Stomach (tissue), 4 donors: ENCODE measurements at regions not wholly inside any gene's neighbourhood (a gene's known extent, or its start where the extent isn't known, plus 50 kb on each side); places are given as distances from the start of the nearest gene placed in this dataset.

Experiments used
- CTCF ChIP-seq, 7 experiments: fragments of 450-650 bp in 4 of 7; fragments of 200-600 bp in 3 of 7; sonication (generic) in 3 of 7; IDR thresholded peaks; one replicate each; pipeline ENCODE4 v1.5.1; 2016 to 2019; ENCODE audit warnings: antibody characterized with exemption in 7 of 7, control low read depth in 2 of 7, mild to moderate bottlenecking in 1 of 7
- EP300 ChIP-seq: sonication (generic); formaldehyde crosslinking; IDR thresholded peaks from one replicate; pipeline ENCODE4 v1.6.1; 2017; ENCODE audit warnings: antibody characterized with exemption
- POLR2A ChIP-seq, 4 donors: fragments of 450-650 bp; IDR thresholded peaks; one replicate each; pipeline ENCODE4 v1.6.1; 2016; ENCODE audit warnings: antibody characterized with exemption in 4 of 4, control low read depth in 2 of 4, mild to moderate bottlenecking in 1 of 4, moderate library complexity in 1 of 4
- POLR2AphosphoS5 ChIP-seq, 3 donors: sonication (generic); formaldehyde crosslinking; IDR thresholded peaks; one replicate each; pipeline ENCODE4 v1.6.1; 2016; ENCODE audit warnings: antibody characterized with exemption in 3 of 3

GRCh38 chr18:67285583-67285982 is 230.9 kb downstream of the DSEL start:
- TF ChIP-seq CTCF (IDR thresholded peaks at IDR 0.05) = no peak
- no peak for TF ChIP-seq EP300
- TF ChIP-seq POLR2AphosphoS5 (IDR thresholded peaks at IDR 0.05) = no peak
- no peak for TF ChIP-seq POLR2A (IDR thresholded peaks at IDR 0.05)
